Putamen (tissue), 1 donor: ENCODE measurements at regions not wholly inside any gene's neighbourhood (a gene's known extent, or its start where the extent isn't known, plus 50 kb on each side); places are given as distances from the start of the nearest gene placed in this dataset.
"Not testable (repeated sequence)": the region's sequence is repeated elsewhere in the genome, so short reads cannot be mapped to it uniquely, and the experiment has no call there.

Experiments
- DNase-seq: peaks from one replicate; pipeline ENCODE4 v3.0.0-alpha.2; 2016; ENCODE audit warnings: low spot score

DNA sequence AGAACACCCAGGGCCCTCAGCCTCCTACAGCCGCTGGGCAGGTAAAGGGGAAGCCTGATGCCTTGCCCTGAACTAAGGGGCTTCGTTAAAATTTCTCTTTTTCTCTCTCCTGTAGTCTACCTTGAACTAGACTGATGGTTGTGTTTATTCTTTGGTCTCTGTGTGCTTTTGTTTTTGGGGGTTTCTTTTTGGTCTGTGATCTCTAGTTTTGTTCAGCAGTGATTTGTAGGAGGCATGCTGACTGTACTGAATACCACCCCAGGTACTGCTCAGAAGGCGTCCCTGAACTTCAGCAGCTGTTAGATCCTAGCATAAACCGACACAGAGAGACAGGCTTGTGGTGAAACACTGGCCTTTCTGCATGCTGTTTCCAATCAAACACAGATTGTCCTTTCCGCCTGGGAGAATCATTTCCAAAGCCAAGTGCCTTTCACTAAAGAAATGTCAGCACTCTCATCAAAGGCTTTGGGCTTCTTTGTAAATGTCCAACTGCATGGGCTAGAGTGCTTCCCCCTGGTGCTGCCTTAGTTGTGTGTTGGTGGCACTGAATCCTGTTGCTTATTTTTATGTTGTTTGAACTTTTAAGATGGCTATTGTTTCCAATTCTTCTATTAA lies 364.7 kb upstream of the SASH1 start:
- DNase-seq: no peak

DNA sequence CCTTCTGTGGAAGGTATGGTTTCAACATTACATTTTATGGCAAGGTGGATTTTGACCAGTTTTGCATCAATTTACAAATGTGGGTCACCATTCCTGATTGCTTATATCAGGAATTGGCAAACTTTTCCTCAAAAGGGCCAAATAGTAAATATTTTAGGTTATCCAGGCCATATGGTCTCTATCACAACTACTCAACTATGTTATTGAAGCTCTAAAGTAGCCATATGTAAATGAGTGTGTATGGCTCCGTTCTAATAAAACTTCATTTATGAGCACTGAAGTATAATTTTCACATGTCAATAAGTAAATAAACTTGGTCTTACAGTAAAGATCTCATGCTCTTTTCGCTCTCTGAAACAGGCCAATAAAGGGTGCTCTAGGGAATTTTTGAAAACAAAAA lies 362.7 kb upstream of the SASH1 start:
- DNase-seq: no peak

DNA sequence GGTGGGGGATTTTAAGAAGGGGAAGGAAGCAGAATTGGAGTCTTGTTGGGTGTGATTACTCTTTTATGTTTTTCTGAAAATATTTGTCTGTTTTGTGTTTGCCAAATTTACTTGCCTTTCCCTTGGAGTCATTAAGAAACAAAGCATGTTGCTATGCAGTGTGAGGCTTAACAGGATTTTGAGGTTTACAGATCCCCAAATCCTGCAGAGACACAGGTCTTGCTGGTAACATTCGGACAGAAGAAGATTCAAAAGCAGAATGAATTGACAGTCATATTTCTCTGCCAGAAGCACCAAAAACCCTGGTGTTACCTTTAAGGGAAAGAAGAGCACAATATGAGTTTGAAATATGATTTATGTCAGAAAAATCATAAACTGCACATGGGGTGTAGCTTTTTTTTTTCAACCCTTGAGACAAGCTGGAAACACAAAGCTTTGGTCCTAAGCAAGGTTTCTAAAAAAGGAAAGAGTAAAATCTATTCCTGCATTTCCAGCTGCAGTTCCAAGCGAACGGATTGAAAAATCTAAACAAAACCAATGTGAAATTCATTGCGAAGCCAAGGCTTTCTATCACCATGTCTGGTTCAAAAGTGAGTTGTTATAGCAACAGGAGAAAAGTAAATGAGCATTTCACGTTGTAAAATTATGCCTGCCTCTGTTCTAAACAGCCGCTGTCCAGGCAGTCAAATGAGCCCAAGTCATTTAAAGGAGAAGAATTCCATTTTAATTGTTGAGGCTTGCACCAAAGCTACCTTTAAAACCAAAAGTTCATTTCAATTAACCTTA lies 358.9 kb upstream of the SASH1 start:
- DNase-seq: no peak

DNA sequence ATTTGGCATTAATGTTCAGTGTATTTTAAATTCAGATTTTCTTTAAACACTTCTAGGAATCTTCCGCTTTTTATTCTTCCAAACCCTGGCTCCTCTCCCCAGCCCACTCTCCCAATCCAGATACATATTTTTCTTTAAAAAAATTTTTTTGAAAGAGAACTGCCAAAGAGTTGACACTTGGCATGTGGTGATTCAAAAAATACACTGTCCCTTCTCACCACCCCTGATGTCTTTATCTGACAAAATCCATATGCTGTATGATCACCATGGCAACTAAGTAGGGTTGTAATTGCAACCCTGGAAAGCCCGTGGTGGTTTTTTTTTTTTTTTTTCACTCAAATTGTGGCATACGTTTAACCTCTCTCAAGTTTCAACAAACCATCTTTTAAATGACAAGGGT lies 355.8 kb upstream of the SASH1 start:
- no peak for DNase-seq

DNA sequence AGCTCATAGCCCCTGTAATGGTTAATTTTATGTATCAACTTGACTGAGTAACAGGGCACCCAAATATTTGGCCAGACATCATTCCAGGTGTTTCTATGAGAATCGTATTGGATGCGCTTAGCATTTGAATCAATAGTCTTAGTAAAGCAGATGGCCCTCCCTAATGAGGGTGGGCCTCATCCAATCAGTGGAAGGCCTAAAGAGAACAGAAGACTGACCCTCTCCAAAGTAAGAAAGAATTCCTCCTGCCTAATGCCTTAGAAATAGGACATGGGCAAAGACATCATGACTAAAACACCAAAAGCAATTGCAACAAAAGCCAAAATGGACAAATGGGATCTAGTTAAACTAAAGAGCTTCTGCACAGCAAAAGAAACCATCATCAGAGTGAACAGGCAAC lies 352.5 kb upstream of the SASH1 start:
- no peak for DNase-seq

DNA sequence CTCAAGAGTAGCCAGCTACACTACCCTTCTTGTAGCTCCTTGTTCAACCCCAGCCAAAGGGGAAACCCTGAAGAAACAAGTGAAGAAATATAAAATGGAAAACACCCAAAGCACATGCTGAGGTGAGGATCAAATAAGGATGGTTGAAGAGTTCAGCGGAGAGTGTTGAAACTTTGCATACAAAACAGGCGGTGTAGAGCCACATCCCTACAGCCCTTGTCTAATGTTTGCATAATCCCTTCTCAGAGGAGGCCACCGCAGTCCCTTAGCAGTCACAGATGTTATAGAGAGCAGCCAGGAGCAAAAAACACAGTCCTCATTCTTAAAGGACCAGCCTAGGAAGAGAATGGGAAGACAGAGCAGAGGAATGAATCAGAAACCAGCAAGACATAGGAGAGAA lies 350.7 kb upstream of the SASH1 start:
- no peak for DNase-seq

DNA sequence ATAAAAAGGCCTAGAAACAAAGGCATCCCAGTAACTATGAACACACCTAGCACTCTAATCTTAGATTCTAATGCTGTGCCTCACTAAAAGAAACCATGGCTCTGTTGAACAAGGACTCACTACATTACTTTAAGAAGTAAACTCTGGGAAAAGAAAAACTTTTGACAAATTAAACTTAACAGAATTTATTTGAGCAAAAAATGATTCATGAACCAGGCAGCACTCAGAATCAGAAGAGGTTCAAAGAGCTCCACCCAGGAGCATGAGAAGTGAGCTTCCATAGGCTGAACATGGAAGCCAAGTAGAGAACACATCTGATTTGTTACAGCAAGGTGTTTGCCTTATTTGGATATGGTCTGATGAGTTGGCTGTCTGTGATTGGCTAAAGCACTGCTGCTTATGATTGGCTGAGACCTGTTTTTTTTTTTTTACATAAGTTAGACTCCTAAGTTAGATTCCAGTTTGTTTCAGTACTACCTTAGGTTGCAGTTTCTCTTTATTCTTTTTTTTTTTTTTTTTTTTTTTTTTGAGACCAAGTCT lies 343.6 kb upstream of the SASH1 start:
- DNase-seq: no peak

DNA sequence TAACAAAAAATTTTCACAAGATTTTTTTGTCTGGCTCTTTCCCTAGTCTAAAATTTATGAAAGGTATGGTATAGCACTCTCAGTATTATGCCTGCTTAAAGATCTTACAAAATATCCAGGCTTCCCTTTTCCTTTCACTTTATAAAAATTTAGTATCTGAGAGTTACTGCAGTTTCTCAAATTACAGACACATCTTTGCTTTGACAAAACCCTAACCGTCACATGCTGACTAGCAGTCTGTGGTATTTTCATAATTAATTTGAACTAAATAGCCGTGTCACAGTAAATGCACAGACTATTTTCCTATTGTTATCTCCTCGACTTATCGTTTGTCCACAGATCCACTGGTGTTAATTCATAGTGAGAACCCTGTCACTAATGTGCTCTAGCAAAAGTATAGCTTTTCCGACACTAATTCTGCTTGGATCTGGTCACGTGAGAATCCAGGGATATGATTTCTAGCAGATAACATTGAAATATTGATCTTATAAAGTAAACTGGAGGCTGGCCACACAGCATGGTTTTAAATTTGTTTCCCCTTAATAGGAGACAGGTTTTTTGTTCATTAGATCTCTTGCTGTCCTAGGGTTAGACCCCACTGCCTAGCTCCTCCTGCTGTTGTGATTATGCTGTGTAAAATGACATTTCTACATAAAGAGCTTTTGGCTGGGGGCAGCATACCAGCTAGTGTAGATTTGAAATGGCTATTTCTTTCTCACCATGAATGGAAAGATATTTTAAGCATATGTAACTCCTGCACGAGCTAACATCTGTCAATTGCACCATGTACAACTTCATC lies 340.6 kb upstream of the SASH1 start:
- no peak for DNase-seq

DNA sequence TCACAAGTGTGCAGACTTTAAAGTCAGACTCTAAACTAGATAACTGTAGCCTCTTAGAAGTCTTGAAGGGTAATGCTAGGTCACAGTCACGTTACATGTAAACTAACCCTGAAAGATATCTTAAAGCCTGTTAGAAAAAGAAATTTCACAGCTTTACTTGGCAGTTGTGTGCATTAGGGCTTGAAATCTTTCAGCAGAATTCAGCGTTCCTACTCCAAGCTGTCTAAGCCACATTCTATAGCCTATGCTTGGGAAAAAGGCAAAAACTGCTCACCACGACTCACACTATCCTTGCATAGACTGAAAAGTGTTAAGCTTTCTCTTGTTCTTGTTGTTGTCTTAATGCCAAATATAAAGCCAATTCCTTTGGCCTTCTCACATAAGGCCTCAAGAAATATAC lies 338.0 kb upstream of the SASH1 start:
- DNase-seq: no peak

DNA sequence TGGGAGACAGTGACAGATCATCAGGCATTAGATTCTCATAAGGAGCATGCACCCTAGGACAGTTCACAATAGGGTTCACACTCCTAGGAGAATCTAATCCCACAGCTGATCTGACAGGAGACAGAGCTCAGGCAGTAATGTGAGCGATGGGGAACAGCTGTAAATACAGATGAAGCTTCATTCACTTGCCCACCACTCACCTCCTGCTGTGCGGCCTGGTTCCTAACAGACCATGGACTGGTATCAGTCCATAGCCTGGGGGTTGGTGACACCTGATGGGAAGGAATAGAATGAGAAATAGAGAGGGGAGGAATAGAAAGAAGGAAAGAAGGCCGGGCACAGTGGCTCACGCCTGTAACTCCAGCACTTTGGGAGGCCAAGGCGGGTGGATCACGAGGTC lies 336.8 kb upstream of the SASH1 start:
- no peak for DNase-seq

DNA sequence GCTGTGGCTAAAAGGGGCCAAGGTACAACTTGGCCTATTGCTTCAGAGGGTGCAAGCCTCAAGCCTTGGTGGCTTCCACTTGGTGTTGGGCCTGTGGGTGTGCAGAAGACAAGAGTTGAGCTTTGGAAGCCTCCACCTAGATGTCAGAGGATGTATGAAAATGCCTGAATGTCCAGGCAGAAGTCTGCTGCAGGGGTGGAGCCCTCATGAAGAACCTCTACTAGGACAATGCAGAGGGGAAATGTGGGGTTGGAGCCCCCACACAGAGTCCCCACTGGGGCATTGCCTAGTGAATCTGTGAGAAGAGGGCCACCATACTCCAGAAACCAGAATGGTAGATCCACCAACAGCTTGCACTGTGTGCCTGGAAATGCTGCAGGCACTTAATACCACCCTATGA lies 332.1 kb upstream of the SASH1 start:
- DNase-seq: not testable (repeated sequence)

DNA sequence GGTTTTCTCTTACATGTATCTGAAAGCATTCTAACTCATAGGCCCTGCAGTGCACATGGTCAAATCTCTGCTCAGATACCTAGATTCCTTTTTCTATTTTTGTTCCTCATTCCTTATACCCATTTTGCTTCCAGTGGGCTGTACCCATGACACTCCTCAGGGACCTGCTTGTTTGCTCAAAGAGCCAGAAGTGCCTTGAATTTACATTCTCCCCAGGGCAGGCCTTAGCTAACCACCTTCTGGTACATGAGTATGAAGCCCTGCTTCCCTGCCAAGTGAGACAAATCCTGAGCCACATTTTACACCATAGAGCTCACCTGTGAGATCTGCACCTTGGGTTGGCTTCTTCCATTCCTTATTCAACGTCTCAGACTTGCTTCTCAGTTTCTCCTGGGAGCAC lies 326.6 kb upstream of the SASH1 start:
- DNase-seq: no peak

DNA sequence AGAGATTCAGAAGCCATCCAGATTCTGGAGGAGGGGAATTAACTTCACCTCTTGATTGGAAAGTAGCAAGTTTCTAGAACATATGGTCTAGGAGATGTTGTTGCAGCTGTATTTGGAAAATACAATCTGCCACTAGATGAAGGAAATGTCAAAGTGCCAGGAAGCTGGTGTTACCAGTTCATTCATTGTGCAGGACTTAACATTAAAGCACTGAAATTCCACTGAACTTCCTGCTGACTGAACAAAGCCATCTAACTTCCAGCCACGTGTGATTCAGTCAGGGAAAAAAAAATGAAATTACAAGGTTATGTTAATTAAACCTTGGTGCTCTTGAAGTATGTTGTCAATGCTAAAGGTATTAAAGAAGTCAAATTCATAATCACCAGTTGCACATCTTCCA lies 321.5 kb upstream of the SASH1 start:
- no peak for DNase-seq

DNA sequence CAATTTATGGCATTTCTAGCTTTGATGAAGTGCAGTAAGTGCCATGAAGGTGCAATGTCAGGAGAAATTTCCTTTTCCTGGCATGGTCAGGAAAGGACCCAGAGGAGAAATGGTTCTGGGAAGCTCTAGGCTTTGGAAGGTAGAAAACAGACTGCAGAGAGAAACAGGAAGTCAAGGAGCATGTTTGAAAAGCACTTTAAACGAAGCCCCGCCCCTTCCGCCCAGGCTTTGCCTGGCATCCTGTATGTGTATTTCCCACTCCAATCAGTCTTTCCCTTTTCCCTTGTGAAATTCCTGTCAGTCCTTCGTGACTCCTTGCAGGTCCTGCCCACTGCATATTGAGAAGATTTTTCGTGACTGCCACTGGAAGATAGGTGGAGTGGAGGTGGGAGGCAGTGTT lies 320.9 kb upstream of the SASH1 start:
- DNase-seq: no peak

DNA sequence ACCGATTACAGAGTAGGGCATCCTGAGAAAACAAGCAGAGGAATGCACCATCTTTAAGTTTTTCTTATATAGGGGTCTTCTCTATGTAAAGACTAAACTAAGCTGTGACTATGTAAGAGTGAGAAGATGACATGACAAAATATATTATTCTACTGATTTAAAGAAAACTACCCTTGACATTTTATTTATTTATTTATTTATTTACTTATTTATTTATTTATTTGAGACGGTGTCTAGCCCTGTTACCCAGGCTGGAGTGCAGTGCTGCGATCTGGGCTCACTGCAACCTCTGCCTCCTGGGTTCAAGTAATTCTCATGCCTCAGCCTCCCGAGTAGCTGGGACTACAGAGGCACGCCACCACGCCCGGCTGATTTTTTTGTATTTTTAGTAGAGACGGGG lies 320.4 kb upstream of the SASH1 start:
- not testable (repeated sequence) for DNase-seq

DNA sequence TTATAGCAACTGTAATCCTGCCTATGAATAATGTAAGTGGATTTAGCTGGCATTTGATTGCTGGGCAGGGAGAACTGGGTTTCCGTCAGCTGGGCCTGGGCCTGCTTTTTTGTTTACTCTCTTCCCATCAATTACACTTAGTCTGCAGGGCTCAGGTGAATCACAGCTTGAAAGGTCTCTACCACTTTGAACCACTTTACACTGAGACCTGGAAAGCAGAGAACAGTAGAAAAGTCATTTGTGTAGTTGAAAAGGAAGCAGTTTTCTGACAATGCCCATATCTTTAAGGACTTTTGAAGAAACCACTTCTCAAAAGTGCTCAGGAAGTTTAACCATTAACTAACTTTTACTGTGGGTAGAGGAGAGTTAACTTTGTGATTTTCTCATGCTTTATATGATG lies 315.4 kb upstream of the SASH1 start:
- no peak for DNase-seq

DNA sequence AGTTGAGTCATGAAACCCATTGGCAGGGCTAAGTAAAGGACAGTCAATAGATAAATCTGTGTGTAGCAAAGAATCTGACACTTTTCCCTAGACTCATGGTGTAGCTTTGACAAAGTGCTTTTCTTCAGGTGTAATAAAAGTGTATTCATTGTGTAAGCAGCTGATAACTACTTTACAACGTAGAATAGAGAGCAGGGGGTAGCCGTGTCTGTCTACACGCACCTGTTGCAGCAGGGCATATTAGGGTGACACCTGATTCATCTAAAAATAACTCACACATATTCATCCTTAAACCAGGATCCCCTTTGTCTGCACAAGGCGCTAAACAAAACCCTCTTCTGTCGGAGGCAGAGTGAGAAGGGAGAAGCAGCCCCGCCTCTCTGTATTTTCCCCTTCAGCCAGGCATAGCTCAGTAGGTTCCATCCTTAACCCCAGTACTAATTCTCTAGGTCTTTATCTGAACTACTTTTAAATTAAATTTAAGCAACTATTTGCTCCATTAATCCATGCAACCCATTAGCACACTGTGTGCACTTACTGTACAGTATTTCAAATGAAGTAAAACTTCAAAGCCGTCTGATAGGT lies 306.7 kb upstream of the SASH1 start:
- no peak for DNase-seq

DNA sequence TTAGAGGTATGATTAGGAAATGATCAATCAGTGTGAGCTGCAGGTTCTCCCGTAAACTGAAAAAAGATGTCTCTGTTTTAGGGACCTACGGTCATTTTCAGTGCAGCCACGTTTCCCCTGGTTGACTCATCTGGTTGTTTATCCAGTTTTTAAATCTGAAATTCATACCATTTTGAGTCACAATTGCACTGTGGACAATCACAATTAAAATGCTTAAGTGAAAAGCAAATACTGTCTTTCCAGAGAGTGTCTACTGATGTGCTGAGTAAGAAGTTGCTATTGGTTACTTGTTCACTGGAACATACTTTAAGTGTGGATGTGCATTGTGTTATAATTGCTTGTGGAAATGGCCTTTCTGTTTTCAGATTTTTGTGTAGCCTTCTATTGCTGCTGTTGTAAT lies 305.1 kb upstream of the SASH1 start:
- DNase-seq: no peak

DNA sequence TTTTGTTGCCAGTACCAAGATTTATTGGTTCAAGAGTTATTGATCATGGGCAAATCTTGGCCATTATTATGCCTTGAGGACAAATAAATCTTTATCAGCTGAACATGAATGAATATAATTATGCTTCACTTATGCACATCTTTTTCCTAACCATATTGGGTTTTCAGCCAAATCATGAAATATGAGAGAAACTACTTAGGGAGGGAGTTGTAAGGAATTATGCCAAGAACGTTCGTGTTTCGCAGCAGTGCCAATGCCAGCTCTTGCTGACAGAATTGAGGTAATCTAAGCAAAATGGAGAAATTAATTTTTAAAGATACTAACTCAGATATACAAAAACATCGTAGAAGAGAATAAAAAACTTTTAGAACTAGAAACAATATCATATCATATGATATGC lies 301.1 kb upstream of the SASH1 start:
- DNase-seq: no peak

DNA sequence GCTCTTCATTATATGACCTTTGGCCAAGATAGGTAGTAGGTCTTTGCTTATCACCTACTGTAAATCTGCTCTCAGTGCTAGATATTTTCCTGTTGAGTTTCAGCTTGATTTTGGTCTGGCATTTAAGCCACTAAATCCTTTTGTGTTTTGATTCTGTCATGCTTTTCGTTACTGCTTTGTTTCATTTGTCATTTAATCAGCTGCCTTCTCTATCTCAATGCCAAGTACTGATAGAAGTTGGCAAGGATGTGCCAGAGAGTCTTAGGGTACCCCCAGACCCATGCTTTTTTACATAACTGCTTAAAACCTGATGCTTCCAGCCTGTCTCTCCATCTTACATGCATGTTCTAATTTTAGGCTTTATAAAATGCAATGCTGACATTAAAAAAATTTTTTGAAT lies 300.1 kb upstream of the SASH1 start:
- no peak for DNase-seq

DNA sequence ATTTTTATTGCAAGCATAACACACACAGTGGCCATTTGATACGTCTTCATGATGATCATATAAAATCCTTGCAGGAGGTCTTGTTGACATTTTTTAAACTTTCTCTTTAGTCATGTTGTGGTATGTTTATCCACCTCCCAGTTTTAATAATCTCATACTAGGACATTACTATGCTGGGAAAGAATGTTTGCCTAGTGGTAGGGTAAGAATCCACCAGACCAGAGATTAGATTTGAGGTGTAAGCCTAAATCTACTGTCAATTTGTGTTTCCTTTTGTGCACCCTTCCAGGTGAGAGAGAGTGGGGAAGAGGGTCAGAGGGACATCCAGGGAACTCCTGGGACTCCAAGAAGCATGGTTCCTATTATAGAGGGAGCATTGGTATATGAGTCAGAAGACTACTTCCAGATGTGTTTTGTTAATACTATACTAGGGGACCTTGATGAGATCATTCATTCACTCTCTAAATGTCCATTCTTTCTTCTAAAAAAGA lies 298.3 kb upstream of the SASH1 start:
- DNase-seq: no peak

DNA sequence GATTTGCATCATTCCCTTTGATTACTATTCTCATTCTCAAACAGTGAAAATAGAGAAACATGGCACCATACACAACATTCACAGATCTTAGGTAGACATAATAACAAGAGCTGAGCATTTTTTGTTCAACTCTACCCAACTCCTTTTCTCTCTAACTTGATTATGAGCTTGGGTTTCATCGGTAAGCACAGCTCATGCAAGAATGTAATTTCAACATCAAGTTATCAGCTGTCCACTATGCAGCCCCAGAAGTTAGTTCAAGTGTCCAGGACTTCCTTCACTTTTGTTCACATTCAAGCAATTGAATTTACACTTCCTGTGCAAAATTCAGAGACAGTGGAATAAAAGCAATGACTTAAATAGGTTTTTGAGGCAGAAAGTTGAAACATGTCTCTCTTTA lies 297.7 kb upstream of the SASH1 start:
- DNase-seq: no peak
